ENCODE measurements at regions not wholly inside any gene's neighbourhood (a gene's known extent, or its start where the extent isn't known, plus 50 kb on each side); places are given as distances from the start of the nearest gene placed in this dataset.
"Not testable (repeated sequence)": the region's sequence is repeated elsewhere in the genome, so short reads cannot be mapped to it uniquely, and the experiment has no call there.

DNA sequence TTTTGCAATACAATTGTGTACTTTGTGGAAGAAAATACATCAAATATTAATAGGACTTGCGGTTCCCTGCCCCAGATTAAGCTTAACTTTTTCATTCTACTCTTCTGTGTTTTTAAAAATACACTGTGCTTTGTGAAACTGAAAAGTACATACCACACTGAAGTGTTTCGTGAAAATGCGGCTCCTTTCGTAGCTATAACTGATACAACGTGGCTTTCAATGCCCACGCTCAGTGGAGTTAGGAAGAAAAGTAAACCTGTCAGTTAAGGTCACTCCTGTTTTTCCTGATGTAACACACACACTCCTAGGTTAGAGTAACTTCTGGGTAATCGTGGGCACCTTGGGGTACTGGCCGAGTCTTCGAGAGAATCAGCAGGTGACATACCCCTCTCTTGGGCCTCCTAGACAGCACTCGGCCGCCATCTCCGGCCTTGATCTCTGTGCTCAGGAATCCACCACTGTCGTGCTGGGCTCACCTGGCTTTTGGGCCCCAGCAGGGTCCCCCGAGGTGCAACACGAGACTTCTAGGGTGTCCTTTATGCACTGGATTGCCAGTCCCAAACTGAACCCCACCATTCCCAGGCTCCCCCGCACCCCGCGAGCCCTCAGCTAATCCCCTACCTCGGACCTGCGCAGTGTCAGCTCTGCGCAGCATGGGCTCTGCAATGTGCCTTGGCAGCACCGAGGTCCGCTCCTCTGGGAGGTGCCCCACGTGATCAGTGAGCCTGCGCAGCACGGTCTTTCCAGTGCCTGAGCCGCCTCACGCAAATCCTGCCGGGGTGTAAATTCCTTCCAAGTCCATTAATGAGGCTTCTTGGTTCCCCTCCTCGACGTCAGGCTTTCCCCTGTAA is 162.6 kb upstream of the INTU start:
- no peak for DNase-seq

DNA sequence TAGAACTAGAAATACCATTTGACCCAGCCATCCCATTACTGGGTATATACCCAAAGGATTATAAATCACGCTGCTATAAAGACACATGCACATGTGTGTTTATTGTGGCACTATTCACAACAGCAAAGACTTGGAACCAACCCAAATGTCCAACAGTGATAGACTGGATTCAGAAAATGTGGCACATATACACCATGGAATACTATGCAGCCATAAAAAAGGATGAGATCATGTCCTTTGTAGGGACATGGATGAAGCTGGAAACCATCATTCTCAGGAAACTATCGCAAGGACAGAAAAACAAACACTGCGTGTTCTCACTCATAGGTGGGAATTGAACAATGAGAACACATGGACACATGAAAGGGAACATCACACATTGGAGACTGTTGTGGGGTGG is 154.5 kb upstream of the INTU start:
- DNase-seq: not testable (repeated sequence)

DNA sequence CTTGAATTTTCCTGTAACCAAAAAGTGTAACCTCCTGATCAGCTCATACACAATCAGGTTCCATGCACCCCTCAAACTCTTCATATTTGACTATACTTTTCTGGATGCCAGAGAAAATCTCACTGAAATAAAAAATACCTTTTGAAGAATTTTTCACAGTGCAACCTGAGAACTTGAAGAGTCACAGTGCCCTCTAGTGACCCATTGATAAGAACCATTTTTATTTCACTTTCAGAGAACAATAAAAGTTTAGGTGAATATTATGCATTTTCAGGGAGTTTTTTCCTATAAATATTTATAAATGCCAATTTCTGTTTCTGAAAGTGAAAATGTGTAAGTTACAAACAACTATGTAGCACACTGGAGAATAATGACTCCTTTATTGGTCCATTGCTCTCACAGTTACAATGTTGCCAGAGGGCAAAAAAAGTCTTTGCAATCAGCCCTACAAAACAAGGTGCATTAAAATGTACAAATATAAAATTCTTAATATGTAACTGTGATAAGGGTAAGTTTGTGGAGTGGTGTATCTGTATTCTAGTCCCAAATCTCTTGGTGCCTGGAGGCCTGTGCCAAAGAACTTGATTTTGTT is 153.6 kb upstream of the INTU start:
- peak; percentile 41 for DNase-seq

- DNase-seq: no peak
These were observed 150.7 kb upstream of the INTU start for GRCh38 chr4:127482049-127482448.

GRCh38 chr4:127484117-127484516 is 148.6 kb upstream of the INTU start:
- no peak for DNase-seq

GRCh38 chr4:127486248-127486647 is 146.5 kb upstream of the INTU start:
- no peak for DNase-seq

GRCh38 chr4:127491571-127491970 is 141.2 kb upstream of the INTU start:
- peak; percentile 34 for DNase-seq

DNA sequence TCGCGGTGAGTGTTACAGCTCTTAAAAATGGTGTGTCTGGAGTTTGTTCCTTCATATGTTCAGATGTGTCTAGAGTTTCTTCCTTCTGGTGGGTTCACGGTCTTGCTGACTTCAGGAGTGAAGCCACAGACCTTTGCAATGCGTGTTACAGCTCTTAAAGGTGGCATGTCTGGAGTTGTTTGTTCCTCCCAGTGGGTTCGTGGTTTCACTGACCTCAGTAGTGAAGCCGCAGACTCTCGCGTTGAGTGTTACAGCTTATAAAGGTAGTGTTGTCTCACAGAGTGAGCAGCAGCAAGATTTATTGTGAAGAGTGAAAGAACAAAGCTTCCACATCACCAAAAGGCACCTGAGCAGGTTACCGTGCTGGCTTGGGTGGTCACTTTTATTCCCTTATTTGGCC is 135.9 kb upstream of the INTU start:
- not testable (repeated sequence) for DNase-seq

GRCh38 chr4:127498366-127498765 is 134.4 kb upstream of the INTU start:
- DNase-seq: no peak

GRCh38 chr4:127500242-127500641 is 132.5 kb upstream of the INTU start:
- DNase-seq: no peak

GRCh38 chr4:127501103-127501502 is 131.7 kb upstream of the INTU start:
- DNase-seq: peak; percentile 7

DNA sequence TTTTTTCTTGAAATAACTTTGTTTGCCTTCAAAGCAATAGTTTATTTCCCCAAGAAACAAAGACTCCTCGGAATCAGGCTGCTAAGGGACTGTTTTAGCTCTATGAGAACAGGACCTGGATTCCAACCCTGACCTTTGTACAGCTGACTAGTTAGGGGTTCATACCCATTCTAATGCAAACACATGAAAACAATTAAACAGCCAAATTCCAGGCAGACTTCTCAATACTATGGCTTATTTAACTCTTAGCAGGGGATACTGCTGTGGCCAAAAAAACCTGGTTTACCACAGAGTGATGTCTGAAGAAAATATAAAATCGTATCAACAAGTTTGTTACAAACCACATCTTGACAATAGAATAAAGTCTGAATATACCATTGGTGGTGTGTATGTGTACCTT is 129.6 kb upstream of the INTU start:
- no peak for DNase-seq

- no peak for DNase-seq
These were observed 127.6 kb upstream of the INTU start for GRCh38 chr4:127505203-127505602.

- no peak for DNase-seq
These were observed 126.5 kb upstream of the INTU start for GRCh38 chr4:127506283-127506682.

- DNase-seq: no peak
These were observed 123.6 kb upstream of the INTU start for GRCh38 chr4:127509155-127509554.

DNA sequence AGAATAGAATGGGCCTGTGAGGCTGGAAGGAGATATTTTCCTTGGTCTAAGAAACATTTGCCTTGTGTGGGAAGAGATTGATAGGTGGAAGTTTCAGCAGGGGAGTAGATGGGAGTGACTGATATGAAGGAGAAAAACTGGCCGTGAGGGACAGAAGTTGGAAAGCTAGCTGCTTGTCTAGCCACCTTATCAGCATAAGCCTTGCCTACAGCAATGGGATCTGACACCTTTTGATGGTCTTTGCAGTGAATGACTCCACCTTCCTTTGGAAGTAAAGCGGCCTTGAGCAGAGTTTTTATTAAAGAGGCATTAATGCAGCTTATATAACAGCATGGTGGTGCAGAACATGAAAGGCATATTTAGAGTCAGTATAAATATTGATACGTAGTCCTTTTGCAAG is 120.1 kb upstream of the INTU start:
- not testable (repeated sequence) for DNase-seq

DNA sequence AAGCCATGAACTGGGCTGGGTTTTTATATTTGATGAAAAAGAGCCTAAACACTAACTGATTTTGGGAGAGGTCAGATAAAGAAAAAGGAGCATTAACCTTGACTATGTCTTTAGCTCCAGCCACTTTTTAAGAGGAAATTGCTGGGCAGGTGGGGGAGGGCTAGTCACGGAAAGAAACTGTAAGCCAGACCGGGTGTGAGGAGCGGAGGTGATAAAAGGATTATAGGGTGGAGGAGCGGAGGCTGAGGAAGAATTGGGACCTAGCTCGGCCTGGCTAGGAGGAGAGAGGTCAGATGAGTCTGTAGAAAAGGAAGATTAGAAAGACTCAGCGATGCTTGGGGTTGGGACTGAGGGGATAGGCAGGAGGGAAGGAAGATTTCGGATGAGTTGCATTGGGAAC is 117.5 kb upstream of the INTU start:
- DNase-seq: not testable (repeated sequence)

DNA sequence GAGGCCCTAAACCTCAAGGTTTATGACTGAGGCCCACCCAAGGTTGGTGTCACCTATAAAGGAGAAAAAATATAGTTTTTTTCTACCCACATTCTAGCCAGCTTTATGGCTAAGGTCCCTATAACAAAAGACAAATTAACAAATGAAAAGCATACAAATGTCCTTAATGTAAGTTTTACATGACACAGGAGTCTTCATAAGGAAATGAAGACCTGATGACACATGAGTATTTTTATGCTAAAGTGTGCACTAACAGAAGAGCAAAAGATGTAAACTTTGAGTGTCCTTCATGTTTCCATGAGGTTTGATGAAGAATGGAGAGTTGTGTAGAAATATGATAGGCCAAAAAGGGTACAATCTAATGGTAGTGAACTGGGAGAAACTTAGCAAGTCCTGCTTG is 114.7 kb upstream of the INTU start:
- DNase-seq: no peak

DNA sequence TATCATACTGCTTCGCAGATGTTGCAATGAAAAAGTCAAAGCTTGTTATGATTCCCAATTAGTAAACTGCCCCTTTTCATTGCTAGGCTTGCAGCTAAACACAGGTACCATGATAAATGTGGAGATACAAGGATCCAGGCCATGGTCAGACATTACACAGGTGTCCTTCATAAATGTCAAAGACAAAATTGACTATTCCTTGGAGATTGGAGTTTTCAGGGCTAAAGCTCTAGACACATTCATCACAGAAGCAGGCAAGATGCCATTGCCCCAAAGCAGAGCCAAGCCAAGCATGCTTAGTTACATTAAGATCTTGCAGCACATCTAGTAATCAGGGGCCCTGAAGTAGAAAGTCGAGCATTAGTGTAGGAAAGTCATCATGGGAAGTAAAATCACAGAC is 111.3 kb upstream of the INTU start:
- no peak for DNase-seq

GRCh38 chr4:127523369-127523768 is 109.4 kb upstream of the INTU start:
- DNase-seq: no peak

- no peak for DNase-seq
These were observed 107.1 kb upstream of the INTU start for GRCh38 chr4:127525608-127526007.

- no peak for DNase-seq
These were observed 104.5 kb upstream of the INTU start for GRCh38 chr4:127528302-127528701.

DNA sequence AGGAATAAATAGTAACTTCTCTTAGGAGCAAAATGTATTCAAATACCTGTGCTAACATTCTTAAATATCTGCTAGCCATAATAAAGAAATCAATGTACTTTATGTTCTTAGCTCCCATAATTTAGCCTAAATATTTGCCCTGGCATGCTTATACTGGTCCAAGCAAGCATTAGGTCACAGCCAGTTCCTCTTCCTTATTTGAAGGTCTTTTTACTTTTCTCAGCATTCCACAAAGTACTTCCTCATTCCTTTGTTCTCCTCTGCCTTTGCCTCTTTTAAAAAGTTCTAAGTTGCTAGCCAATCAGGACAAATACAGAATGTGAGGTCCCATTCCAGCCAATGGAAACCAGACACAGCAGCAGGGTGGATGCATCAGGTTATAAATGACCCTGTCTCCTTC is 102.9 kb upstream of the INTU start:
- DNase-seq: peak; percentile 5

DNA sequence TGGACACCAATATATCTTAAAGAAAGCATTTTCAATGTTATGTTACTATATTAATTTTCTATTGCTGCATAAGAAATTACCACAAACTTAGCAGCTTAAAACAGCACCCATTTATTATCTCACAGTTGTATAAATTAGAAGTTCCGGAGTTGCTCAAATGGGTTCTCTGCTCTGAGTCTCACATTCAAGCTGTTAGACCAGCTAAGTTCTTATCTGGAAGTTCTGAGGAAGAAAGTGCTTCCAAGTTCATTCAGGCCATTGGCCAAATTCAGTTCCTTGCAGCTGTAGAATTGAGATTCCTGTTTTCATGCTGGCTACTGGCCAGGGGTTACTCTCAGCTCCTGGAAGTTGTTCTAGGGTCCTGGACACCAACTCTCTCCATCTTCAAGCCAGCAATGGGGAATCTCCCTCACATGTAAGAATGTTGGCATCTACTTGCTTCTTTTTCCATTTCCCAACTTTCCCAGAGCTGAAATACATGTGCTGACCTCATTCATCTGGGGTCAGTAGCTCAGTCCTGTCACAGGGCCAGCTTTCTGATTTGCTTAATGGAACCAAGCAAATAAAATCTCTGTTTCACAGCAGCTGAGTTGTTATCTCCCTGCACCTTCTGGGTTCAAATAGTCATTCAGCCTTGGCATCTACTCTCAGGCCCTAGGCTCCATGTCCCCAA is 99.6 kb upstream of the INTU start:
- DNase-seq: peak; percentile 4
